MM.1S (cell line): ENCODE measurements at regions not wholly inside any gene's neighbourhood (a gene's known extent, or its start where the extent isn't known, plus 50 kb on each side); places are given as distances from the start of the nearest gene placed in this dataset.

Experiments
- DNase-seq: peaks from one replicate; pipeline ENCODE4 v3.0.0-alpha.2; 2015
- H2AFZ ChIP-seq: fragments of 300-600 bp; sonication (generic); 2 replicates; pipeline ENCODE4 v1.6.0; 2016; ENCODE audit warnings: antibody characterized with exemption, low read length
- H3F3A ChIP-seq: fragments of 300-600 bp; sonication (generic); 2 replicates; pipeline ENCODE4 v1.6.1; 2016; ENCODE audit warnings: mild to moderate bottlenecking, antibody characterized with exemption, low read length, moderate library complexity, mixed read lengths; ENCODE audit not compliant: insufficient read depth
- H3K27ac ChIP-seq: fragments of 300-600 bp; sonication (generic); 2 replicates; pipeline ENCODE4 v1.5.1; 2016; ENCODE audit warnings: mild to moderate bottlenecking, low read length
- H3K27me3 ChIP-seq: fragments of 300-600 bp; sonication (generic); replicated peaks from 2 replicates; pipeline ENCODE4 v1.6.0; 2016; ENCODE audit warnings: low read length; ENCODE audit not compliant: insufficient read depth
- H3K36me3 ChIP-seq: fragments of 300-600 bp; sonication (generic); replicated peaks from 2 replicates; pipeline ENCODE4 v1.6.1; 2016; ENCODE audit warnings: mild to moderate bottlenecking, low read length, mixed read lengths; ENCODE audit not compliant: insufficient read depth
- H3K4me1 ChIP-seq: fragments of 300-600 bp; sonication (generic); 2 replicates; pipeline ENCODE4 v1.6.1; 2016; ENCODE audit warnings: low read length, mixed read lengths
- H3K4me2 ChIP-seq: fragments of 300-600 bp; sonication (generic); 2 replicates; pipeline ENCODE4 v1.6.0; 2016; ENCODE audit warnings: low read depth, low read length
- H3K4me3 ChIP-seq: fragments of 300-600 bp; sonication (generic); 2 replicates; pipeline ENCODE4 v1.5.1; 2016; ENCODE audit warnings: low read length, mixed read lengths
- H3K79me2 ChIP-seq: fragments of 300-600 bp; sonication (generic); 2 replicates; pipeline ENCODE4 v1.6.1; 2016; ENCODE audit warnings: mixed run types, low read length, mixed read lengths
- H3K9ac ChIP-seq: fragments of 300-600 bp; sonication (generic); 2 replicates; pipeline ENCODE4 v1.6.1; 2016; ENCODE audit warnings: low read length, mixed read lengths
- H3K9me2 ChIP-seq: fragments of 300-600 bp; sonication (generic); replicated peaks from 2 replicates; pipeline ENCODE4 v1.6.1; 2016; ENCODE audit warnings: mild to moderate bottlenecking, low read length, mixed read lengths; ENCODE audit not compliant: insufficient read depth
- H3K9me3 ChIP-seq: fragments of 300-600 bp; sonication (generic); replicated peaks from 2 replicates; pipeline ENCODE4 v1.6.1; 2016; ENCODE audit warnings: mild to moderate bottlenecking, low read length, mixed read lengths; ENCODE audit not compliant: insufficient read depth
- H4K20me1 ChIP-seq: fragments of 300-600 bp; sonication (generic); 2 replicates; pipeline ENCODE4 v1.6.1; 2016; ENCODE audit warnings: mild to moderate bottlenecking, low read length, moderate library complexity, mixed read lengths; ENCODE audit not compliant: insufficient read depth
- EZH2 ChIP-seq: fragments of 300-600 bp; sonication (generic); optimal IDR thresholded peaks from 2 replicates; pipeline ENCODE3; 2017; ENCODE audit warnings: low read depth, mild to moderate bottlenecking, antibody characterized with exemption, low read length, mixed read lengths
- EZH2phosphoT487 ChIP-seq: fragments of 300-600 bp; sonication (generic); IDR thresholded peaks from 2 replicates; pipeline ENCODE4 v1.6.1; 2018; ENCODE audit warnings: antibody characterized with exemption, low read length
- TF ChIP-seq, protein P1 (sequence below): fragments of 300-600 bp; sonication (generic); IDR thresholded peaks from 2 replicates; pipeline ENCODE4 v1.5.1; 2016; ENCODE audit warnings: antibody characterized with exemption, low read length, mixed read lengths

DNA sequence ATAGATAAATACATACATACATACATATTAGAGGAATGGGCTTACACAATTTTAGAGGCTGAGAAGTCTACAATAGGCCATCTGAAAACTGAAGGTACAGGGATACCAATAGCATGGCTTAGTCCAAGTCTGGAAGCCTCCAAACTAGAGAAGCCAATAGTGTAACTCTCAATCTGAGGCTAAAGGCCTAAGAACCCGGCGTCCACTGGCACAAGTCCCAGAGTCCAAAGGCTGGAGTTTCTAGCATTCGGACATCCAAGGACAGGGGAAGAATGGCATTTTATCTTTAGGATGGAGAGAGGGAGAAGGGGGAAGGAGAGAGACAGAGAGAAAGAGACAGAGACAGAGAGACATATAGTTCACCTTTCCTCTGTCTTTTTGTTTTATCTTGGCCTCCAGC lies 63.7 kb upstream of the SYT4 start:
- Histone ChIP-seq H2AFZ (no peak overlapping the region), H3K79me2 (no peaks in the 10 kb centered on the region), H3K4me2 (no peak overlapping the region), H4K20me1 (no peaks in the 10 kb centered on the region), H3K4me3 (no peak overlapping the region), H3K9me3 (no peaks in the 10 kb centered on the region), H3K4me1 (no peaks in the 10 kb centered on the region), H3K27me3 (no peaks in the 10 kb centered on the region), H3F3A (no peaks in the 10 kb centered on the region), H3K27ac (no peak overlapping the region), H3K9me2 (no peaks in the 10 kb centered on the region), H3K36me3 (no peaks in the 10 kb centered on the region), H3K9ac (no peak overlapping the region)
- DNase-seq = no peak
- TF ChIP-seq EZH2 (no peak), EZH2phosphoT487 (no peak)
- TF ChIP-seq, protein P1, sequence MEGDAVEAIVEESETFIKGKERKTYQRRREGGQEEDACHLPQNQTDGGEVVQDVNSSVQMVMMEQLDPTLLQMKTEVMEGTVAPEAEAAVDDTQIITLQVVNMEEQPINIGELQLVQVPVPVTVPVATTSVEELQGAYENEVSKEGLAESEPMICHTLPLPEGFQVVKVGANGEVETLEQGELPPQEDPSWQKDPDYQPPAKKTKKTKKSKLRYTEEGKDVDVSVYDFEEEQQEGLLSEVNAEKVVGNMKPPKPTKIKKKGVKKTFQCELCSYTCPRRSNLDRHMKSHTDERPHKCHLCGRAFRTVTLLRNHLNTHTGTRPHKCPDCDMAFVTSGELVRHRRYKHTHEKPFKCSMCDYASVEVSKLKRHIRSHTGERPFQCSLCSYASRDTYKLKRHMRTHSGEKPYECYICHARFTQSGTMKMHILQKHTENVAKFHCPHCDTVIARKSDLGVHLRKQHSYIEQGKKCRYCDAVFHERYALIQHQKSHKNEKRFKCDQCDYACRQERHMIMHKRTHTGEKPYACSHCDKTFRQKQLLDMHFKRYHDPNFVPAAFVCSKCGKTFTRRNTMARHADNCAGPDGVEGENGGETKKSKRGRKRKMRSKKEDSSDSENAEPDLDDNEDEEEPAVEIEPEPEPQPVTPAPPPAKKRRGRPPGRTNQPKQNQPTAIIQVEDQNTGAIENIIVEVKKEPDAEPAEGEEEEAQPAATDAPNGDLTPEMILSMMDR = no peak

DNA sequence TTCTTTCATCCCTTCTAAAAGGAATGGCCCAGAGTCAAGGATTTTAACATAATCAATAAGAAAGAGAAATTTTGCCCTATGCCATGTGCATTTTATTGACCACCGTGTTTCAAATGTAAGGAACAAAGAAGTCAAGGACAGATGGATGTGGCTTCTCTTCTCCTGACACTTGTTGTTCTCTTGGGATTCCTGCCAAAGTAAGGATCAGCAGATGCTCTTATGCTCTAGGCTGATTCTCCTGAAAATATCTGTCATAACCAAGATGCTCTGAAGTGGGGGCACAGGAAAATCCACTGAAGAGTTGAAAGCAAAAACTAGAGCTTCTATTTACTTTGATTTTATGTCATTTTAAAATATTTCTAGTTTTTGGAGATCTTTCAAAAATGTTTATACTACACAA lies 72.9 kb upstream of the SYT4 start:
- no peaks in the 10 kb centered on the region for H3K79me2 ChIP-seq
- H3K4me1 ChIP-seq = no peaks in the 10 kb centered on the region
- no peaks in the 10 kb centered on the region for H3F3A ChIP-seq
- H3K4me3 ChIP-seq = no peak overlapping the region
- no peaks in the 10 kb centered on the region for H3K9me2 ChIP-seq
- no peaks in the 10 kb centered on the region for H3K9me3 ChIP-seq
- H3K27me3 ChIP-seq = no peaks in the 10 kb centered on the region
- no peak overlapping the region for H3K4me2 ChIP-seq
- no peak overlapping the region for H2AFZ ChIP-seq
- no peak for TF ChIP-seq EZH2
- no peak for TF ChIP-seq EZH2phosphoT487
- TF ChIP-seq, protein P1 = no peak
- no peak overlapping the region for H3K9ac ChIP-seq
- H3K36me3 ChIP-seq = no peaks in the 10 kb centered on the region
- H3K27ac ChIP-seq = no peak overlapping the region
- no peaks in the 10 kb centered on the region for H4K20me1 ChIP-seq
- DNase-seq = no peak

DNA sequence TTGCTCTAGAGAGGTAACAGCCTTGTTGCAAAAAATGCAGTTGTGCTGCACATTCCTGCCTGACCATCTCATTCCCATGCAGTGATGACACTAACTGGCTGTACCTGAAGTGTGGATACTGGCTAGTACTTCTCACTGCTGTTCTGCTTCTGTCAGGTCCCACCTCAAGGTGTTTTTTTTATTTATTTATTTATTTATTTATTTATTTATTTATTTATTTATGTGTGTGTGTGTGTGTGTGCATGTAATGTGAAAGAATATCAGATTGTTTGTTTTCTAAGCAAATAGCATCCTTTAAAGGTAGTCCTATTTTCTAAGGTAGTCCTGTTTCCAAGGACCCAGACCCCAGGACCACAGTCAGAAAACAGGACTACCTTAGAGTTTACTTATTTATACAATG lies 87.2 kb upstream of the SYT4 start:
- Histone ChIP-seq H2AFZ (no peak overlapping the region), H3K4me1 (no peaks in the 10 kb centered on the region), H4K20me1 (no peaks in the 10 kb centered on the region), H3F3A (no peaks in the 10 kb centered on the region), H3K4me3 (no peak overlapping the region), H3K4me2 (no peak overlapping the region), H3K27ac (no peak overlapping the region), H3K9ac (no peak overlapping the region), H3K9me3 (no peaks in the 10 kb centered on the region), H3K27me3 (no peaks in the 10 kb centered on the region), H3K79me2 (no peaks in the 10 kb centered on the region), H3K36me3 (no peaks in the 10 kb centered on the region), H3K9me2 (no peaks in the 10 kb centered on the region)
- TF ChIP-seq, protein P1 = no peak
- TF ChIP-seq EZH2 = no peak
- no peak for TF ChIP-seq EZH2phosphoT487
- DNase-seq = no peak
